Ishikawa (cell line): ENCODE measurements at regions not wholly inside any gene's neighbourhood (a gene's known extent, or its start where the extent isn't known, plus 50 kb on each side); places are given as distances from the start of the nearest gene placed in this dataset.

Experiments
- CEBPB ChIP-seq: IDR thresholded peaks from 2 replicates; pipeline ENCODE4 v1.6.1; 2012
- CREB1 ChIP-seq: IDR thresholded peaks from 2 replicates; pipeline ENCODE4 v1.6.1; 2012; ENCODE audit warnings: low read depth
- RAD21 ChIP-seq: IDR thresholded peaks from 2 replicates; pipeline ENCODE4 v1.6.1; 2012; ENCODE audit warnings: low read depth
- TAF1 ChIP-seq: IDR thresholded peaks from 2 replicates; pipeline ENCODE4 v1.6.1; 2012; ENCODE audit warnings: low read depth, mild to moderate bottlenecking
- TEAD4 ChIP-seq: IDR thresholded peaks from 2 replicates; pipeline ENCODE4 v1.6.1; 2012
- TF ChIP-seq, protein P1 (sequence below): IDR thresholded peaks from 2 replicates; pipeline ENCODE4 v1.6.1; 2012; ENCODE audit warnings: low read depth, mild to moderate bottlenecking
- TF ChIP-seq, protein P2 (sequence below): IDR thresholded peaks from 2 replicates; pipeline ENCODE4 v1.6.1; 2012
- TF ChIP-seq, protein P3 (sequence below): IDR thresholded peaks from 2 replicates; pipeline ENCODE4 v1.6.1; 2012

- TF ChIP-seq CEBPB: no peak
- no peak for TF ChIP-seq CREB1
- TF ChIP-seq, protein P1, sequence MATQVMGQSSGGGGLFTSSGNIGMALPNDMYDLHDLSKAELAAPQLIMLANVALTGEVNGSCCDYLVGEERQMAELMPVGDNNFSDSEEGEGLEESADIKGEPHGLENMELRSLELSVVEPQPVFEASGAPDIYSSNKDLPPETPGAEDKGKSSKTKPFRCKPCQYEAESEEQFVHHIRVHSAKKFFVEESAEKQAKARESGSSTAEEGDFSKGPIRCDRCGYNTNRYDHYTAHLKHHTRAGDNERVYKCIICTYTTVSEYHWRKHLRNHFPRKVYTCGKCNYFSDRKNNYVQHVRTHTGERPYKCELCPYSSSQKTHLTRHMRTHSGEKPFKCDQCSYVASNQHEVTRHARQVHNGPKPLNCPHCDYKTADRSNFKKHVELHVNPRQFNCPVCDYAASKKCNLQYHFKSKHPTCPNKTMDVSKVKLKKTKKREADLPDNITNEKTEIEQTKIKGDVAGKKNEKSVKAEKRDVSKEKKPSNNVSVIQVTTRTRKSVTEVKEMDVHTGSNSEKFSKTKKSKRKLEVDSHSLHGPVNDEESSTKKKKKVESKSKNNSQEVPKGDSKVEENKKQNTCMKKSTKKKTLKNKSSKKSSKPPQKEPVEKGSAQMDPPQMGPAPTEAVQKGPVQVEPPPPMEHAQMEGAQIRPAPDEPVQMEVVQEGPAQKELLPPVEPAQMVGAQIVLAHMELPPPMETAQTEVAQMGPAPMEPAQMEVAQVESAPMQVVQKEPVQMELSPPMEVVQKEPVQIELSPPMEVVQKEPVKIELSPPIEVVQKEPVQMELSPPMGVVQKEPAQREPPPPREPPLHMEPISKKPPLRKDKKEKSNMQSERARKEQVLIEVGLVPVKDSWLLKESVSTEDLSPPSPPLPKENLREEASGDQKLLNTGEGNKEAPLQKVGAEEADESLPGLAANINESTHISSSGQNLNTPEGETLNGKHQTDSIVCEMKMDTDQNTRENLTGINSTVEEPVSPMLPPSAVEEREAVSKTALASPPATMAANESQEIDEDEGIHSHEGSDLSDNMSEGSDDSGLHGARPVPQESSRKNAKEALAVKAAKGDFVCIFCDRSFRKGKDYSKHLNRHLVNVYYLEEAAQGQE: no peak
- TF ChIP-seq, protein P2, sequence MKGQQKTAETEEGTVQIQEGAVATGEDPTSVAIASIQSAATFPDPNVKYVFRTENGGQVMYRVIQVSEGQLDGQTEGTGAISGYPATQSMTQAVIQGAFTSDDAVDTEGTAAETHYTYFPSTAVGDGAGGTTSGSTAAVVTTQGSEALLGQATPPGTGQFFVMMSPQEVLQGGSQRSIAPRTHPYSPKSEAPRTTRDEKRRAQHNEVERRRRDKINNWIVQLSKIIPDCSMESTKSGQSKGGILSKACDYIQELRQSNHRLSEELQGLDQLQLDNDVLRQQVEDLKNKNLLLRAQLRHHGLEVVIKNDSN: no peak
- no peak for TF ChIP-seq RAD21
- TF ChIP-seq TEAD4: no peak
- no peak for TF ChIP-seq TAF1
- TF ChIP-seq, protein P3, sequence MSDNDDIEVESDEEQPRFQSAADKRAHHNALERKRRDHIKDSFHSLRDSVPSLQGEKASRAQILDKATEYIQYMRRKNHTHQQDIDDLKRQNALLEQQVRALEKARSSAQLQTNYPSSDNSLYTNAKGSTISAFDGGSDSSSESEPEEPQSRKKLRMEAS: no peak
These were observed 684.3 kb upstream of the RAG2 start for GRCh38 chr11:37282367-37282766.
